Effector CD4-positive, alpha-beta T cell (primary cell): ENCODE measurements at regions not wholly inside any gene's neighbourhood (a gene's known extent, or its start where the extent isn't known, plus 50 kb on each side); places are given as distances from the start of the nearest gene placed in this dataset.
"Not testable (repeated sequence)": the region's sequence is repeated elsewhere in the genome, so short reads cannot be mapped to it uniquely, and the experiment has no call there.

Source experiments
- DNase-seq: peaks from one replicate; pipeline ENCODE4 v3.0.0-alpha.2; 2020

DNA sequence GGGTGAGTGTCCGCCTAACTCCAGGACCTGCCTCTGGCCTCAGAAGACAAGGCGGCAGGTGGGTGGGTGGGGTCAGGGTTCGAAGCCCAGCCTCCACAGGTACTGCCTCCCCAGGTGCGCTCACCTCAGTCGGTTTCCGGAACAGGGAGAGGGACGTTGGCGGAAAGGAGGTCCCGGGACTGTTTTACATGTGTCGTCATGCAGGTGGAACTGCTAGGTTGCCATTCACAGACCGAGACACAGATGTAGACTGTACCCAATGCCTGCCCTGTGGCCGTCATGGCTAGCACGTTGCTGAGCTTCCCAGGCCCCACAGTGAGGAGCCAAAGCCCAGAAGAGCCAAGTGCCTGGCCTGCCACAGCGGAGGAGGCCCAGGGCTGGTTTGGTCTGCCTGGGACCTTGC, 284.0 kb upstream of the HS6ST1 start:
- DNase-seq: no peak

DNA sequence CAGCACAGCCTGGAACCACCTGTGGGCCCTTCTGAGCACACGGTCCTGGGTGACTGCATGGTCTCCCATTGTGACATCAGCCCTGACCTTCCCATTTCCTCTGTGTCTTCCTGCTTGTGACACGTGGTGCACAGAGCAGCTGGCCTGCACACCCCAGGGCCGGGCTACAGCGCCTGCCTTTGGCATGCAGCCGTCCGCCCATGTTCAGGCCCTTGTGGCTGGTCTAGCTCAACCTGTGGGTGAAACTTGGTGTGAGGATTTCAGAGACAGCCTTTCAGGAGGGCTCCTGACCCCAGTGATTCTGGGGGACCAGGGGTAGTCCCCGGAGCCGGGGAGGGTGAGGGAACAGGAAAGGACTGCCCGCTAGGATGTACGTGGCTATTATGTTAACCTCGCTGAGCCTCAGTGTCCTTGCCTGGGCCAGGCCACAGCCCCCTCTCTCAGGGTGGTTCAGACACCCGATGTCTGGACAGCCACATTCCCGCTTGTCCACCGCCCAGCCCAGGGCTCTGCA, 284.8 kb upstream of the HS6ST1 start:
- DNase-seq: no peak

DNA sequence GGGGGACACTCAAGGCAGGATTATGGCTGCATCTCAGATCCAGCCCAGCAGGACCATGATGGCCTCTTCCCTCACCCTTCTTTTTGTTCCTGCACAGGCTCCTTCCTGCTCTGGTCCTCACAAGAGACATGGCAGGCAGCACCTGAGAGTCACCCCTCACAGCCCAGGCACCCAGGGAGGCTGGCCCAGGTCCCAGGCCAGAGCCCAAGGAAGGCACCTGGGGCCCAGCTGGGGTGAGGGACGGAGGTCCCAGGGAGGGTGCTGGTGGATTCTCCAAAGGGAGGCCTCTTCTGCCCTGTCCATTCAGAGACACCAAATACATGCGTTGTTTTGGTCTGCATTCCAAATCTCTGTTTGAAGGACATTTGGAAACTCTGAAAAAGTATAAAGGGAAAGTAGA, 285.4 kb upstream of the HS6ST1 start:
- no peak for DNase-seq

DNA sequence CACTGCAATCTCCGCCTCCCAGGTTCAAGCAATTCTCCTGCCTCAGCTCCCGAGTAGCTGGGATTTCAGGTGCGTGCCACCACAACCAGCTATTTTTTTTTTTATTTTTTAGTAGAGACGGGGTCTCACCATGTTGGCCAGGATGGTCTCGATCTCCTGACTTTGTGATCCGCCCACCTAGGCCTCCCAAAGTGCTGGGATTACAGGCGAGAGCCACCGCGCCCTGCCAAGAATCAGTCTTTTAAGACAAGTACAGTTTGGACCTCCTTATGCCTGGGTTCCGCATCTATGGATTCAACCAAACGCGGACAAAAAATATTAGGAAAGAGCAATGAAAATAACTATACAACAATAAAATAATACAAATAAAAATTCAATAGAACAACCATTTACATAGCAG, 285.9 kb upstream of the HS6ST1 start:
- not testable (repeated sequence) for DNase-seq

DNA sequence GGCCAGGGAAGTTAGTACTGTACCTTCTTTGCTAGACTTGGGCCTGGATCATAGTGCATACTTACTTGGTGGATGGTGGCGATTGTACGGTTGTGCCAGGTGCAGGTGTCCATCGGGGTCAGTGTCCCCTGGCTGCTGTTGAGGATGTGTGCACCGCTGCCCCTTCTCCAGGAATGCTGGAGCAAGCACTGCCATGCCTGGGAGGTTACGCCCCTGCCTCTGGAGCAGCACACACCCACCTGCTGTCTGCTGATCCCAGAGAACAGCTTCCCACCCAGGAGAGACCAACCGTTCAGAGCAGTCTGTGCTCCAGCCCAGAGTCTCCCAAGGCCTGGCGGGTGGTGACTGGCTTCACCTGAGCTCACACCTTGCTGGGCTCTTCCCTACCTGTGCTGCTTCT, 286.8 kb upstream of the HS6ST1 start:
- DNase-seq: no peak

DNA sequence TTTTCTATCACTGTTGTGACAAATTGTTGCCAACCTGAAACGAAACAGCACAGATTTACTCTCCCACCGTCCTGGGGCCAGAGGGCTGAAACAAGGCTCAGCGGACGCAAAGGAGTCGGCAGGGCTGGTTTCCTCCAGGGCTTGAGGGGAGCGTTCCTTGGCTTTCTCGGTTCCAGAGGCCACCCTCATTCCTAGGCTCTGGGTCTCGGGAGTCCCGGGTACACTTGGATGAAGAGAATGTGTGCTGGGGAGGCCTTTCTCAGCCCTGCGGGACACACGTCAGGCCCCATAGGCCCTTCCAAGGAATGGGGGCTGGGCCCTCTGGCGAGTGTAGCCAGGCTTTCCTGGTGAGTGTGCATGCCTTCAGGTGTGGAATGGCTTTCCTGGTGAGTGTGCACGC, 287.3 kb upstream of the HS6ST1 start:
- DNase-seq: no peak

DNA sequence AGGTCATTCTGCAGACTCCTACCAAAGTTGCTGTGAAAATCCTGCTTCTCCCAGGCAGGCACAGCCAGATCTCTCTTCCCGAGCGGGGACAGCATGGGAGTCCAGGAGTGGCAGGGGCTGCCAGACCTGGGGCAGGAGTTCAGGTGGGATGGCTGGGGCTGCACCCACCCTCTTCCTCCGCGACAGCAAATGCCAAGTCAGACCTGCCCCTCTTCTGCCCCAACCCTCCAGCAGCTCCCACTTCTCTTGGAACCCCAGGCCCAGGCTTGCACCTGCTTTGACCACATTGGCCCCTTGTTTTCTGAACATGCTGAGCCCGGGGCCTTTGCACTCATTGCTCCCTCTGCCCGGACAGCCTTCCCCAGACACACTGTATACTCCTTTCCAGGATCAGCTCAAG, 288.2 kb upstream of the HS6ST1 start:
- no peak for DNase-seq

DNA sequence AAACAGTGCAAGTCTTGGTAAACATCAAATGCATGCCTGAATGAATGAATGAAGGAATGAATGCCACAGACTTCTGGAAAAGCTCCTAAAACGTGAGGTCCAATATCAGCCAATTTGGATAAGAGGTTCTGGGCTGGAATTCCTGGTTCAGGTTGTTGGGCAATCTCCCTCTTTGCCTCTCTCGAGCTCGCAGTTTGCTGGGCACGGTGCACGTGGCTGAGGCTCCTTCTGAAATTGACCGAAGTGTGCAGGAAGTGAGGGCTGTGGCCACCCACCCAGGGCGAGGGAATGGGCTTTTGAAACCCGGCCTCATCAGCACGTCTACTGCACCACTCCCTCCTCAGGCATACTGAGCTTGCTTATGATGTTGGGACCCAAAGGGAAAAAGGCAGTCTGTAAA, 288.8 kb upstream of the HS6ST1 start:
- DNase-seq: no peak

DNA sequence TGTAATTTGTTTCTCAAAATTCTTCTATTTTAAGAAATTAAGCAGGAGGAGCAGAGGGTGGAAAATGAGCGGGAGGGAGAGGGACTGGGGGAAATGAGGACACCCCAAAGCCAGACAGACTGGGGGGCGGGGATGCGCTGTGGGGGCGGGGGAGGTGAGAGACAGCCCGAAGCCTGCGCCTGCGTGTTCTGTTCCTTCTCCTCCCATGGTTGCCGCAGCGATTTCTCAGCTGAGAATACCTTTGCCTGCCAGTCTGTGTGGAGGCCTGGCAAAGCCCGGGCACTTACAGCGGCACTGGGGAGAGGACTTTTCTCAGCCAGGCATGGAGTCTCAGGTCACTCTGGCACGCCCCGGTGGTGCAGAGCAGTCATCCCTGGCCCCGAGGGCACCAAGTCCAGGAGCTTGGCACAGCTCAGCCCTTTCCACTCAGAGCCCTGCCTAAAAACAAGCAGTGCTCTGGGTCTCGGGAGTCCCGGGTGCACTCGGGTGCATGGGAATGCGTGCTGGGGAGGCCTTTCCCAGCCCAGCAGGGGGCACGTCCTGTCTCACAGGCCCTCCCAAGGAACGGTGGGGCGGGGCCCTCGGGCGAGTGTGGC, 289.3 kb upstream of the HS6ST1 start:
- DNase-seq: no peak

DNA sequence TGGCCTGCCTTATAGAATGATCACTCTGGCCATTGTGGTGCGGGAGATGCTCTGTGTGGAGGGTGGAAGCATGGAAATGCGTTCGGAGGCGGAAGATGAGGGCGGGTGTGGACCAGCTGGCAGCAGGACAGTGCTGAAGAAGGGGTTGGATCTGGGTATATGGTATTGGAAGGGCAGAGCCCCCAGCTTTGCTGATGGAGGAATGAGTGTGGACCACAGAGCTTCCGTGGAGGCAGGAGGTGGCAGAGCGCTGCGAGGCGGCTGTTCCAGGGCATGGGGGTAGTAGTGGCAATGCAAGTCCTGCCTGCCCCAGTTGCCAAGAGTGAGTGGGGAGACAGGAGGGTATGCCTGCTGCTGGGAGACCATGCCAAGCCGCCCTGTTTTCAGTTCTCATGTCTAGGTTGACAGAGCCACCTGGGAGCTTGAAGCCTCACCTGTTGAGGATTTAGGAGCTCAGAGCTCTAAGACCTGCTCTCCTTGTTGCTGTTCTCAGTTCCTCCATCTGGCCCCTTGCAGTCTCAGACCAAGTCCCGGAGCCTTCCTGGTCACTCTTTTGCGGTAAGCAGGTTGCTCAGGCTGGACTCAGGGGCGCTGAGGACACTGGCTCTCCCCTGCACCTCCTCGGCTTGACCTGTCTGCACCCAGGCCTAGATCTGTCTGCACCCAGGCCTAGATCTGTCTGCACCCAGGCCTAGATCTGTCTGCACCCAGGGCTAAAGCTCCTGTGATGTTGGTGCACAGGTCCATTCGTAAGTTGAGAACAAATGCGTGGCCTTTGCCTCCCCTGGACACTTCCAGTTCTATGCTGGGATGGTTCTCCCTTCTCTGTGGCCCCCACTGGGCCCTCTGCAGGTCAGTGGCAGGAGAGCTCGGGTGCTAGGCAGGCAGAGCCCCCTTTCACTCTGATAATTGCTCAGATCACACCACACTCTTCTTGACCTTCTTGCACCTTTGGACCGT, 290.5 kb upstream of the HS6ST1 start:
- no peak for DNase-seq

DNA sequence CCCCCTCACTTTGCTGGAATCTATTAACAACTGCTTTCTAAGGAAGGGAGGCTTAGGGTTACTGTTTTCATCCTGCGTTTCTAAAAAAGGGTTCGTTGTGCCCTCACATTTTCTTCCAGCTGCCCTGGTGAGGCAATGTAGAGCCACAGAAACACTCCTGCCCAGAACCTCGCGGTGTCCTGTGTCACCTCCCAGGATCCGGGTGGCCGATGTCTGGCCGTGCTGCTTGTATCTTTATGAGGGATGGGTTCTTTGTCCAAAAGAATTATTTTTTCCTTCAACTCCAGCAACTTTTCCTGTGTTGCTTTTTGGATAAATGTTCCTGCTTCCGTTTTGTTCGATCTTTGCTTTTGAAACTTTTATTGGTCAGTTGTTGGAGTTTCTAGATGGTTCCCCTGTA, 291.8 kb upstream of the HS6ST1 start:
- DNase-seq: no peak

DNA sequence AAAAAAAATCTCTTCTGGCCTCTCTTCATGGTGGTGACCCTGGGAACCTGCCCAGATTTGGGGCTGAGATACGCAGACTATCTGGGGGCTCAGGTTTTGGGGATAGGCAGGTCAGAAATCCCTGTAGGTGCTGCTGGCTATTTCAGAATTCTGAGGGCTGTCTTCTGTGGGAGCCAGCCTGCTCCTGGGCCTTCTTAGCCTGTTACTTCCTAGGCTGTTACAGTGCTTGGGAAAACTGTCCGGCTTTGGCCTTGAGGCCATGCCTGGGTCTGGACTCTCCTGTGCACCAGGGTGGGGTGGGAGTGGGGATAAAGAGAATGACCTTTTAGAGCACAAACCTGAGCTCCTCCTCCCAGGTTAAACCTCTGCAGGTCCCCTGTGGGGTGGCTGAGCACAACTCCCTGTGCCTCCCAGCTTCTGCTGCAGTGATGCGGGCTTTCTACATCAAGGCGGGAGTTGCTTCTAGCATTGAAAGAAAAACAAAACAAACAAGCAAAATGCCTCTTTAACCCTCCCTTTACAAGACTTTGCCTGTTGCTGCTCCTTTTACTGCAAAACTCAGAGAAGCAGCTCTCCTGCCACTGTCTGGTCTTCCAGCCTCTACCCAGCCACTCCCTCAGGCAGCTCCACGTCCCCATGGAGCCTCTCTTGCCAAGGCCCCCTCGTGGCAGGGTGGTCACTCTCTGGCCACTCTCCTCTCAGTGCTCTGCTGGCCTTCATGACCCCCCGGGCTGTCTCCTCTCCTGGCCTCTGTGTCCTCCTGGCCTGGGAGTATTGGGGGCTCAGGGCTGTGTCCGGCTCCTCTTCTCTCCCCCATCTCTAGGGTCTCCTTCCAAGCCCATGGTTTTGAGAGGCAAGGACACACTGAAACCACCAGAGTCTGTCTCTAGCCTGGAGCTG, 293.0 kb upstream of the HS6ST1 start:
- DNase-seq: no peak

DNA sequence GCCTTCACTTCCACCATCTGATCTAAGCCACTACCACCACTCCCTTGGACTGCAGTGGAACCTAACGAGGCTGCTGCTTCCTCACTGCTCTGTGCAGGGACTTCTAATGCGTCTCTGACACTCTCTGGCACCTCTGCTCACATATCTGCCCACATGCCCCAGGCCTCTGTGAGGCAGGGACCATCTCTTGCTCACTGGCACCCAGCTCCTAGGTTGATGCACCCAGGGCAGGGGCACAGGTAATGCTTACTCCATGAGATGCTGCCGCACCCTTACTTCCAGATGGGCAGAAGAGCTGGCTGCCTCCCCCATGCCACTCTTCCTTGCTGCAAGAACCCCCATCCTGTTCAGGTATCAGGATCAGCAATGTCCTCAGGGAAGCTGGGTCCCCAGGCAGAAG, 294.0 kb upstream of the HS6ST1 start:
- no peak for DNase-seq

DNA sequence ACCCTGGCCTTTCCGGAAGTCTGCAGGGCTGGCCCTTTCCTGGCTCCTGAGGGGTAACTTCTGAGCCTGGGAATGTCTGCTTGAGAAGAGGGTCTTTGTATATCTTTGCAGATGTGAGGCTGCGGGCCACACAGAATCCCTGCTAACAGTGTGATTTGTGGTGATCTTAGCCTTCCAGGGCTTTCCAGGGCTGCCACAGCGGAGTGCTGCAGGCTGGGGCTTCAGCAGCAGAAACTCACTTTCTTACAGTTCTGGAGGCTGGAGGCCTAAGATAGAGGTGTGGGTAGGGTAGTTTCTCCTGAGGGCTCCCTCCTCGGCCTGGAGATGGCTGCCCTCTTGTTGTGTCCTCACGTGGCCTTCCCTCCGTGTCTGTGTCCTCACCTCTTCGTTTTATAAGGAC, 294.7 kb upstream of the HS6ST1 start:
- no peak for DNase-seq

DNA sequence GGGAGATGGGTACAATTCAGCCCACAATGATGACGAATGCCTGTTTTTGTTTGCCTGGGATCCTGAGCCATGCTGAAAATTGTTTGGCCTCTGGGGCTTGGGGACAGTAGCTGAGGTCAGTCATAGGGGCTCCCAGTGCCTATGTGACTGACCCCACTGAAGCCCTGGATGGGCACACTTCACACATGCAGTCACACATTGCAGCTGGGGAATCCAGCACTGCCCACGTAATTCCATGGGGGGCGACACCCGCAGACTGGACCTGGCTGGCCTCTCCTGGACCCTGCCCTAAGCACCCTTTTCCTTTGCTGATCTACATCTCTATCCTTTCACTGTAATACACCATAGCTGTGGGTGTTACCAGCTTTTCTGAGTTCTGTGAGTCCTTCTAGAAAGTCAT, 295.2 kb upstream of the HS6ST1 start:
- no peak for DNase-seq

DNA sequence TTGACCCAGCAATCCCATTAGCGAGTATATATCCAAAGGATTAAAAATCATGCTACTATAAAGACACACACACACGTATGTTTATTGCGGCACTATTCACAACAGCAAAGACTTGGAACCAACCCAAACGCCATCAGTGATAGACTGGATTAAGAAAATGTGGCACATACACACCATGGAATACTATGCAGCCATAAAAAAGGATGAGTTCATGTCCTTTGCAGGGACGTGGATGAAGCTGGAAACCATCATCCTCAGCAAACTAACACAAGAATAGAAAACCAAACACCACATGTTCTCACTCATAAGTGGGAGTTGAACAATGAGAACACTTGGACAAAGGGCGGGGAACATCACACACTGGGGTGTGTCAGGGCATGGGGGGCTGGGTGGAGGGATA, 296.2 kb upstream of the HS6ST1 start:
- DNase-seq: not testable (repeated sequence)

DNA sequence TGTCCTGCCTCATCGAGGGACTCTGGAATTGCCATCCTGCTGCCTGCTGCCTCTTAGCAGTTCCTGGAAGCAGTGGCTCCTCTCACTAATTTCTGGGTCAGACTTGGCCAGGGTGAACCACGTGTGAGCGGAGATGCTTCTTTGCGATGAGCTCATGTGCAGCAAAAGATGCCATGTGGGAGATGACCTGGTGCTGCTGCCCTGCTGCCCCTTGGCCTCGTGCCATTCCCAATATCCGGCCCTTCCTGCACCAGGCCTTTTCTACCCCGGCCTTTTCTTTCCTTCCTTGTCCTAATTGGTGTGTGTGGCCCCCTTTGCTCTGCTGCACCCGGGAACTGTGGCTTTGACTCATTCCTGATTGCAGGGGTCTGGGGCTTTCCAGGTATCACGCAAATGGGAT, 296.9 kb upstream of the HS6ST1 start:
- no peak for DNase-seq

DNA sequence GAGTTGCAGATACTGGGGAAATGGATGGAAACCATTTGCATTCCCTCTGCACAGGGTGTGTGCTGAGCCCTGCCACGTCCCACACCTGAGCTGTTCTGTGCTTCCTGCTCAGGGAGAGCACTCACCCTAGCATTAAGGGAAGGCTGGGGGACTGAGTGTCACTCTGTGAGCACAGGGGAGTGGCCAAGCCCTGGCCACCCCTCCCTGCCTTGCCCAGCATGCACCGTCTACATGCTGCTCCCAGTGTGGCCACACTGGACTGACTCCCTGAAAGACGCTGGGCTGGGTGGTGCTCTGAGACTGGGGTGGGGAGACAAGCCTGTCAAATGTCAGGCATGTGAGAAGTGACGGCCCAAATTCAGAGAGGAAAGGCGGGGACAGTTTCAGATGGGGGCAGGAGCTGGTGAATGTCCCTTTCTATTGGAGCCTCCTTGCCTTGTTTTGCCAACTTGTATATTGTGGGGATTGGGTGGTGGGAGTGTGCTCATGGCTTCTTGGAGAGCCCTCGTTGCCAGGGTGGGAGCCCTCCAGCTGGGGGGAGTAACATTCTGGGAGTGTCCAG, 298.4 kb upstream of the HS6ST1 start:
- no peak for DNase-seq

DNA sequence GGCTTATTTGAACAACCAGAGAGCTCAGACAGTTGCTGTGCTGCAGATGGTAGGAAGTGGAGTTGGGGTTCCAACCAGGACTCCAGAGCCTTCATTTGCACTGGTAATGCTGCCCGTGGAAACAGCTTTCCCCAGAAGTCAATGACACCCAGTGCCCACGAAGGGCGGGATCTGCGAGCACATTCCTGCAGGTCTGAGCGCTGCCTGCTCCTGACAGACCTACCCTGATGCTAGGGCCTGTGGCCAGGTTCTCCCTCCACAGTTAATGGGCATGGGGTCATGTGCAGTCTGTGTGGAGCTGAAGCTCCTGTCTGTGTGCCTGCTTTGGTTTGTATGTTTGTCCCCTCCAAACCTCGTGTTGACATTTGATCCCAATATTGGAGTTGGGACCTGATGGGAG, 299.0 kb upstream of the HS6ST1 start:
- DNase-seq: no peak

DNA sequence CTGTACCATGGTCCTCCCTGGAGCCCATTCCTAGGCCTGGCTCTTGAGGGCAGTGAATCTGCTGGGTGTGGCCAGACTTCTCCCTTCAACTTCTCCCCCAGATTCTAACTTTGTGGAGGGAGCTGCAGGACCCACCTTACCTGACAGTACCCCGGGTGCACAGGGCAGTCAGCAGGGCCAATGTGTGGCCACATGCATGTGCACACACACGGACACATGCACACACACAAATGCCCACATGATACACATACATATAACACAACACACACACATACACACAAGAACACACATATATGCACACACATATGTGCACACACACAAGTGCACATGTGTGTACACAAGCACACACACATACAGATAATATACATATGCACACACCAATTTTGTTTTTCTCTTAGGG, 300.0 kb upstream of the HS6ST1 start:
- no peak for DNase-seq

DNA sequence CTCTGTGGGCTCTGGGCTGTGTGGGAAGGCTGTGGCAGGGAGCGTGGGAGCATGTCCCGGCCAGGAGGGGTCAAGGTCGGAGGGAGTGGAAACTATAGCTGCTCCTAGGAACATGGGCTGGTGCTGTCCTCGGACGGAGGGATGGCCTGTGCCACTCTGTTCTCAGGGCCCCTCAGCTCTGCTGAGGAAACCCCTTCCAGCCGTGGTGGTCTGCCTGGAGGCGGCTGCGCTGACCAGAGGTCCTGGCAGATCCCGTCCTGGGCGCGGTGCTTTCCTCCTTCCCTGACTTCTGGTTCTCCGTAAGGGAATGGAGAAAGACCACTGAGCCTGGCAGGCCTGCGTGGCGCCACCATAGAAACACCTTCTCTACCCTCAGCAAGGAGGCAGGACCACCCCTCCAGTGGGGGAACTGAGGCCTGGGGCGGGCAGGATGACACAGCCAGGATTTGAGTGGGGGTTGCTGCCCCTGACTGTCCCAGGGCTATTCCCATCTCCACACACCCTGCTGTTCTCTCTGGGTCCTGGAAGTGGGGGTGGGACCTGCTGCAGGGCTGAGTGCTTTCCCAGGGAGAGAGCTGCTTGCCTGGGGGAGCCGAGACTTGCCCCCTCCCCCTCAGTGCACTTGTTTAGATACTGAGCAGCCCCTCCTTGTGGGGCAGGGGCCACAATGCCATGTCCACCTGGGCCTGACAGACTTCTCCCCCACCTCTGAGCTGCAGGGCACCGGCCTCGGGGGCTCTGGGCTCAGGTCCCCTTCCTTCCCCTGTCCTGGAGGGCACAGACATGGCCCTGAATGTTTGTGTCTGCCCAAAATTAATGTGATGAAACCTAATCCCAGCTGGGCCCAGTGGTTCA, 301.0 kb upstream of the HS6ST1 start:
- no peak for DNase-seq

DNA sequence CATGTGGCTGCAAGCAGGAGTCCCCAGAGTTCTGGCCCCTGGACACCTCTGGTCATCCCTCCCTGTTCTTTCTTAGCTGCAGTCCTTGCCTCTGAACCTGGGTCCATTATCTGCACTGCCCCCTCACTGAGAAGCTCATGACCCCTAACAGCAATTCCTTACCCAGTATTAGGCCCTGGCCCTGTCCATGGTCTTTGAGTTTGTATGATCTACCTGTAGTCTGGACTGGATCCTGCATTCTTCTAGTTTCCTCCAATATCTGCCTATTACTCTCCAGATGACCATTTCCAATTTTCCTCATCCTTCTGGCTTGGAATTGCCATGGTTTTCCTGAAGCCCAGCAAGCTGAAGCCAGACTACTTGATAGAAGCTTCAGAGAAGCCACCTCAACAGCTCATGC, 302.4 kb upstream of the HS6ST1 start:
- DNase-seq: no peak
